KMS-11 (cell line): ENCODE measurements at regions not wholly inside any gene's neighbourhood (a gene's known extent, or its start where the extent isn't known, plus 50 kb on each side); places are given as distances from the start of the nearest gene placed in this dataset.

Experiments used
- H2AFZ ChIP-seq: fragments of 200-600 bp; sonication (generic); 2 replicates; pipeline ENCODE4 v1.6.1; 2016; ENCODE audit warnings: antibody characterized with exemption, mixed run types, low read depth
- H3K27ac ChIP-seq: fragments of 200-600 bp; sonication (generic); 2 replicates; pipeline ENCODE4 v1.6.1; 2016; ENCODE audit warnings: mild to moderate bottlenecking, mixed run types
- H3K27me3 ChIP-seq: fragments of 200-600 bp; sonication (generic); 2 replicates; pipeline ENCODE4 v1.6.1; 2017; ENCODE audit warnings: mild to moderate bottlenecking, low read depth, mixed run types, moderate library complexity; ENCODE audit not compliant: insufficient read depth
- H3K36me3 ChIP-seq: fragments of 200-600 bp; sonication (generic); 2 replicates; pipeline ENCODE4 v1.6.1; 2017; ENCODE audit warnings: mild to moderate bottlenecking, mixed run types; ENCODE audit not compliant: insufficient read depth
- H3K4me1 ChIP-seq: fragments of 200-600 bp; sonication (generic); 2 replicates; pipeline ENCODE4 v1.6.1; 2016; ENCODE audit warnings: mild to moderate bottlenecking, low read depth, mixed run types; ENCODE audit not compliant: poor library complexity, severe bottlenecking
- H3K4me2 ChIP-seq: fragments of 200-600 bp; sonication (generic); 2 replicates; pipeline ENCODE4 v1.7.0; 2016; ENCODE audit warnings: mild to moderate bottlenecking, mixed run types
- H3K4me3 ChIP-seq: fragments of 200-600 bp; sonication (generic); IDR thresholded peaks from 2 replicates; pipeline ENCODE4 v1.6.1; 2017; ENCODE audit warnings: low read depth, low read length, mixed read lengths; ENCODE audit not compliant: insufficient read depth
- H3K79me2 ChIP-seq: fragments of 200-600 bp; sonication (generic); 2 replicates; pipeline ENCODE4 v1.6.1; 2016; ENCODE audit warnings: low read depth, mixed run types; ENCODE audit not compliant: insufficient read depth
- H3K9ac ChIP-seq: fragments of 200-600 bp; sonication (generic); 2 replicates; pipeline ENCODE4 v1.6.1; 2016; ENCODE audit warnings: mild to moderate bottlenecking, mixed run types
- H4K20me1 ChIP-seq: fragments of 200-600 bp; sonication (generic); 2 replicates; pipeline ENCODE4 v1.6.1; 2016; ENCODE audit warnings: mild to moderate bottlenecking, mixed run types; ENCODE audit not compliant: insufficient read depth
- TF ChIP-seq, protein P1 (sequence below): fragments of 200-600 bp; sonication (generic); conservative IDR thresholded peaks from 2 replicates; pipeline ENCODE4 v1.6.1; 2017; ENCODE audit warnings: low read depth, mild to moderate bottlenecking, antibody characterized with exemption, low read length, moderate library complexity, mixed read lengths

DNA sequence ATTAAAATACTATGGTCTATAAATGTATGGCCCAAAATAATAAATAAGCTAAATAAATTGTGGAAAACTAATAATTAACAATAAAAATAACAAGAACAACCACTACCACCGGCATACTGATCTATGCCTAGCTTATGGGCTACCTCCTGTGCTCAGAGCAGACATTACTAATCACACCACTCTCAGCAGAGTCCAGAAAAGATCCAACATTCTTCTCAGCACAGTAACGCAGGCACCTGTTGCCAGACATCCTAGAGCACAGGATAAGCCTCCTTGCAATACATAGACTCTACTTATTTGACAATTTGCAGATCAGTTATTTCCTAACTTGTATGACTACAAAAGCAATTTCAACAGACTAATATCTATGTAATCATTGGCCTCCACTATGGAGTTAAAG, 137.1 kb upstream of the NEBL start:
- Histone ChIP-seq H3K36me3 (no peaks in the 10 kb centered on the region), H3K79me2 (no peaks in the 10 kb centered on the region), H3K4me1 (peaks cover 19% of the 10 kb centered on the region), H2AFZ (no peak overlapping the region), H3K9ac (no peak overlapping the region), H3K4me3 (no peak overlapping the region), H3K27ac (no peak overlapping the region), H3K4me2 (no peak overlapping the region), H4K20me1 (no peaks in the 10 kb centered on the region), H3K27me3 (no peaks in the 10 kb centered on the region)
- TF ChIP-seq, protein P1, sequence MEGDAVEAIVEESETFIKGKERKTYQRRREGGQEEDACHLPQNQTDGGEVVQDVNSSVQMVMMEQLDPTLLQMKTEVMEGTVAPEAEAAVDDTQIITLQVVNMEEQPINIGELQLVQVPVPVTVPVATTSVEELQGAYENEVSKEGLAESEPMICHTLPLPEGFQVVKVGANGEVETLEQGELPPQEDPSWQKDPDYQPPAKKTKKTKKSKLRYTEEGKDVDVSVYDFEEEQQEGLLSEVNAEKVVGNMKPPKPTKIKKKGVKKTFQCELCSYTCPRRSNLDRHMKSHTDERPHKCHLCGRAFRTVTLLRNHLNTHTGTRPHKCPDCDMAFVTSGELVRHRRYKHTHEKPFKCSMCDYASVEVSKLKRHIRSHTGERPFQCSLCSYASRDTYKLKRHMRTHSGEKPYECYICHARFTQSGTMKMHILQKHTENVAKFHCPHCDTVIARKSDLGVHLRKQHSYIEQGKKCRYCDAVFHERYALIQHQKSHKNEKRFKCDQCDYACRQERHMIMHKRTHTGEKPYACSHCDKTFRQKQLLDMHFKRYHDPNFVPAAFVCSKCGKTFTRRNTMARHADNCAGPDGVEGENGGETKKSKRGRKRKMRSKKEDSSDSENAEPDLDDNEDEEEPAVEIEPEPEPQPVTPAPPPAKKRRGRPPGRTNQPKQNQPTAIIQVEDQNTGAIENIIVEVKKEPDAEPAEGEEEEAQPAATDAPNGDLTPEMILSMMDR: no peak

DNA sequence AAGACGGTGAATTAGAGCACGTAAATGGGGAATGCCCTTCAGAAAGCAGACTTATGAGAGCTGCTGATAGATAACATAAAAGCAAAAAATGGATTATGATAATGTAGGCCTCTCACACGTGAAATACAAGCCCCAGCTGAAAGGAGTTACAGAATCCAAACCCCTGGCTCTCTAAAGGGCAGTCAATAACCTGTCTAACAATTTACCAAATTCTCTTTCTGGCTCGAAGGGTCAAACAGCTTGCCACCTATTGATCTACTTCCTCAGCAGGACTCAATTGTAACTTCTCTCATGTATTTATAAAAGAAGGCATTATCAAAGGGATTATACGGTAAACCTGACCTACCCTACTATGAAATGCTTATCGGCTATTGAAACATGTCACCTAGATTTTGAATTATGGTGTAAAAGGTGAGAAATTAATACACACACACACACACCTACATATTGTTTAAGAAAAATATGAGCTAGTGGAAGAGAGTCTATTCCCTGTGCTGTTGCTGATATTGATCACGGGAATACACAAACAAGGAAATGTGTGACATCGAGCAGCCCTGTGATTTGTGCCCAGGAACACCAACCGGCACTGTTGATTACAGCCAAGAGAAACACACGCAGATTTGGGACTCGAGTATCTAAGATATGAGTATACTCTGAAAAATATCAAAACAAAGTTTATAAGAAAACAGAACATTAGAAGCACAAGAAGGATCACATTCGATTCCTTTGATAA, 135.6 kb upstream of the NEBL start:
- Histone ChIP-seq H3K4me2 (no peak overlapping the region), H3K36me3 (no peaks in the 10 kb centered on the region), H3K4me3 (no peak overlapping the region), H3K27ac (no peak overlapping the region), H3K79me2 (no peaks in the 10 kb centered on the region), H3K9ac (no peak overlapping the region), H4K20me1 (no peaks in the 10 kb centered on the region), H2AFZ (no peak overlapping the region), H3K4me1 (peaks cover 16% of the 10 kb centered on the region), H3K27me3 (no peaks in the 10 kb centered on the region)
- TF ChIP-seq, protein P1: no peak

DNA sequence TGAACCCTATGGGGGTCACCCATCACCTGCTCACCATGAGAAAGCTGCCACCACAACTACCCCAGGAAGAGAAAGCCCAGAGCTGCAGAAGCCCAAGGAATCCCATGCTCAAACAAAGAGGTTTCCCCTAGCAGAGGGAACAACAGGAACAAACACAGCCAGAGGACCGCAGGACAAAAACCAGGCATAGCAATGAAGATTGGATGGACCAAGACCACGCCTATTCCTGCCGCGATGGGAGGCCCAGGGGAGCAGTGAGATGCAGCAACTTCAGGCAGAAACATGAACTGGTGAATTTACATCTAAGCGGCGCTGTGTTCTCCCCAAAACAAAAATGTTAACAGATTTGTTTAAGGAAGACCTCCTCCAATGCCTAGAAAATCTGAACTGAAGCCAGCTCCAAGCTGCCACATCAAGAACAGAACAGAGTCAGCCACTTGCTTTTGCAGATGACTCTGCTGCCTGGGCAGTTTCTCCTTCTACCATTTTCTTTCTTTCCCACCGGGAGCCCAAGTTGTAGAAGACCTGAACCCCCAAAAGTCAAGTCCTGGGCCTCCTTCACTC, 134.2 kb upstream of the NEBL start:
- Histone ChIP-seq H3K27me3 (no peaks in the 10 kb centered on the region), H3K79me2 (no peaks in the 10 kb centered on the region), H3K4me1 (peaks cover 2% of the 10 kb centered on the region), H3K4me3 (no peak overlapping the region), H3K36me3 (no peaks in the 10 kb centered on the region), H3K9ac (no peak overlapping the region), H3K4me2 (no peak overlapping the region), H2AFZ (no peak overlapping the region), H3K27ac (no peak overlapping the region), H4K20me1 (no peaks in the 10 kb centered on the region)
- TF ChIP-seq, protein P1: no peak

DNA sequence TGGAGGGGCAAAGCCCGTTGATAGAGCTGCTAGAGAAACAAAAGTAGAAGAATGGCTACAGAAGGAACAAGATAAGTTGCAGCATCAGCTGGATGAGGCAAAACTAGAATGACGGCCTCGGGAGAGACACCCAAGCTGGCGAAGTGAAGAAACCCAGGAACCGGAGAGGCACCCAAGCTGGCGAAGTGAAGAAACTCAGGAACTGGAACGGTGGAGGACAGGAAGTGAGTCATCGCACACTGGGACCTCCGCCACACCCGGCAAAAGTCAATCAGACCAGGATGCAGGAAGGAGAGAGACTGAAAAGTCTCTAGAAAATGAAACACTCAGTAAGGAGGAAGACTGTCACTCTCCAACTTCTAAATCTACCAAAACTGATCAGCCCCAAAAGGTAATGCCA, 133.0 kb upstream of the NEBL start:
- TF ChIP-seq, protein P1: no peak
- no peak overlapping the region for H3K27ac ChIP-seq
- H3K4me1 ChIP-seq: no peaks in the 10 kb centered on the region
- no peak overlapping the region for H3K4me2 ChIP-seq
- no peaks in the 10 kb centered on the region for H4K20me1 ChIP-seq
- no peak overlapping the region for H3K9ac ChIP-seq
- no peak overlapping the region for H2AFZ ChIP-seq
- no peaks in the 10 kb centered on the region for H3K27me3 ChIP-seq
- no peaks in the 10 kb centered on the region for H3K79me2 ChIP-seq
- H3K36me3 ChIP-seq: no peaks in the 10 kb centered on the region
- H3K4me3 ChIP-seq: no peak overlapping the region
